Ishikawa (cell line): ENCODE measurements at regions not wholly inside any gene's neighbourhood (a gene's known extent, or its start where the extent isn't known, plus 50 kb on each side); places are given as distances from the start of the nearest gene placed in this dataset.

Source experiments
- CEBPB ChIP-seq: IDR thresholded peaks from 2 replicates; pipeline ENCODE4 v1.6.1; 2012
- CREB1 ChIP-seq: IDR thresholded peaks from 2 replicates; pipeline ENCODE4 v1.6.1; 2012; ENCODE audit warnings: low read depth
- EGR1 ChIP-seq: IDR thresholded peaks from 2 replicates; pipeline ENCODE4 v1.6.1; 2012
- EP300 ChIP-seq: IDR thresholded peaks from 2 replicates; pipeline ENCODE4 v1.6.1; 2012; ENCODE audit warnings: borderline replicate concordance
- FOXM1 ChIP-seq: IDR thresholded peaks from 2 replicates; pipeline ENCODE4 v1.6.1; 2012; ENCODE audit warnings: low read depth, borderline replicate concordance
- MAX ChIP-seq: IDR thresholded peaks from 2 replicates; pipeline ENCODE4 v1.6.1; 2012
- NFIC ChIP-seq: IDR thresholded peaks from 2 replicates; pipeline ENCODE4 v1.6.1; 2012
- RAD21 ChIP-seq: IDR thresholded peaks from 2 replicates; pipeline ENCODE4 v1.6.1; 2012; ENCODE audit warnings: low read depth
- REST ChIP-seq: IDR thresholded peaks from 2 replicates; pipeline ENCODE4 v1.6.1; 2012; ENCODE audit warnings: low read depth, mild to moderate bottlenecking
- TAF1 ChIP-seq: IDR thresholded peaks from 2 replicates; pipeline ENCODE4 v1.6.1; 2012; ENCODE audit warnings: low read depth, mild to moderate bottlenecking
- TCF12 ChIP-seq: IDR thresholded peaks from 2 replicates; pipeline ENCODE4 v1.6.1; 2012; ENCODE audit warnings: low read depth
- TEAD4 ChIP-seq: IDR thresholded peaks from 2 replicates; pipeline ENCODE4 v1.6.1; 2012
- USF1 ChIP-seq: IDR thresholded peaks from 2 replicates; pipeline ENCODE4 v1.6.1; 2012
- YY1 ChIP-seq: IDR thresholded peaks from 2 replicates; pipeline ENCODE4 v1.6.1; 2012; ENCODE audit warnings: low read depth
- ZBTB7A ChIP-seq: IDR thresholded peaks from 2 replicates; pipeline ENCODE4 v1.6.1; 2012; ENCODE audit warnings: low read depth

GRCh38 chr7:25549271-25549921, 321.1 kb upstream of the NPVF start:
- TF ChIP-seq TEAD4 (no peak), ZBTB7A (no peak), EP300 (no peak), USF1 (no peak), CEBPB (no peak), YY1 (no peak), TCF12 (no peak), TAF1 (no peak), FOXM1 (no peak), MAX (no peak), CREB1 (no peak), EGR1 (no peak), REST (no peak), NFIC (no peak), RAD21 (no peak)

GRCh38 chr7:25550149-25550548, 321.9 kb upstream of the NPVF start:
- TF ChIP-seq NFIC (no peak), FOXM1 (no peak), CEBPB (no peak), USF1 (no peak), MAX (no peak), TEAD4 (no peak), EGR1 (no peak), TCF12 (no peak), RAD21 (no peak), ZBTB7A (no peak), REST (no peak), YY1 (no peak), EP300 (no peak), TAF1 (no peak), CREB1 (no peak)

- TF ChIP-seq ZBTB7A (no peak), NFIC (no peak), CREB1 (no peak), MAX (no peak), TAF1 (no peak), TEAD4 (no peak), CEBPB (no peak), FOXM1 (no peak)
Observed at GRCh38 chr7:25552998-25553397, 324.7 kb upstream of the NPVF start.

GRCh38 chr7:25553580-25554291, 325.4 kb upstream of the NPVF start:
- TF ChIP-seq TCF12 (no peak), MAX (no peak), YY1 (no peak), CREB1 (no peak), EP300 (no peak), TEAD4 (no peak), RAD21 (no peak), EGR1 (no peak), USF1 (no peak), FOXM1 (no peak), TAF1 (no peak), REST (no peak), CEBPB (no peak), ZBTB7A (no peak), NFIC (no peak)
